ENCODE measurements at regions not wholly inside any gene's neighbourhood (a gene's known extent, or its start where the extent isn't known, plus 50 kb on each side); places are given as distances from the start of the nearest gene placed in this dataset.

- TF ChIP-seq CTCF (conservative IDR thresholded peaks at IDR 0.05) = no peak
Observed at GRCh38 chr6:88491266-88491880, 325.2 kb upstream of the CNR1 start.

GRCh38 chr6:88490908-88491264 lies 324.7 kb upstream of the CNR1 start:
- TF ChIP-seq CTCF (conservative IDR thresholded peaks at IDR 0.05) = no peak
- no peak overlapping the region for H3K27ac ChIP-seq

More at GRCh38 chr6:88491266-88491880, 325.2 kb upstream of the CNR1 start:
- H3K27ac ChIP-seq = no peak overlapping the region

- TF ChIP-seq CTCF (conservative IDR thresholded peaks at IDR 0.05) = no peak
- H3K27ac ChIP-seq = no peak overlapping the region
Observed at GRCh38 chr6:88490195-88490907, 324.2 kb upstream of the CNR1 start.

- H3K27ac ChIP-seq = no peak overlapping the region
- TF ChIP-seq CTCF (conservative IDR thresholded peaks at IDR 0.05) = no peak
Observed at GRCh38 chr6:88483424-88483823, 317.3 kb upstream of the CNR1 start.

GRCh38 chr6:88482465-88482864 lies 316.3 kb upstream of the CNR1 start:
- no peak for TF ChIP-seq CTCF (conservative IDR thresholded peaks at IDR 0.05)
- no peak overlapping the region for H3K27ac ChIP-seq

GRCh38 chr6:88481519-88481918 lies 315.4 kb upstream of the CNR1 start:
- no peak overlapping the region for H3K27ac ChIP-seq
- no peak for TF ChIP-seq CTCF (conservative IDR thresholded peaks at IDR 0.05)

GRCh38 chr6:88480816-88481215 lies 314.7 kb upstream of the CNR1 start:
- no peak overlapping the region for H3K27ac ChIP-seq
- no peak for TF ChIP-seq CTCF (conservative IDR thresholded peaks at IDR 0.05)

Measured in VCaP (cell line).